C4-2B (cell line): ENCODE measurements at regions not wholly inside any gene's neighbourhood (a gene's known extent, or its start where the extent isn't known, plus 50 kb on each side); places are given as distances from the start of the nearest gene placed in this dataset.

Experiments
- ZFX ChIP-seq: fragments of 450-650 bp; IDR thresholded peaks from 2 replicates; pipeline ENCODE4 v1.6.1; 2017
- TF ChIP-seq, protein P1 (sequence below): fragments of 450-650 bp; conservative IDR thresholded peaks from 2 replicates; pipeline ENCODE4 v1.5.1; 2017; ENCODE audit warnings: mild to moderate bottlenecking

DNA sequence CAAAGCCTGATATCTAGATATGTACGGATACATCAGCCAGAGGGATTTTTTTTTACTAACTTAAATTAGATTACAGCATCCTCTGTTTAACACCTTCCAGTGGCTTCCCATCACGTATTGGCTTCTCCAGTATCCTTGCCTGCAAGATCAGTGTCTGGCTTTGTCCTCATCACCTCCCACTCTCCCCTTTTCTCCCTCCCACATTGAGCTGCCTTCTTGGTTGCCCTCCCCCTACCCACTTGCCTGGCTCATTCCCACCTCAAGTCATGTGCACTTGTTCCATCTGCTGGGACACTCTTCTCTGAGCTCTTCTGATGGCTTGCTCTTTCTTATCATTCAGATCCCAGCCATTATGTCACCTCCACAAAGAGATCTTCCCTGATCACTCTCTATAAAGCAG, 75.9 kb upstream of the NALF2 start:
- TF ChIP-seq, protein P1, sequence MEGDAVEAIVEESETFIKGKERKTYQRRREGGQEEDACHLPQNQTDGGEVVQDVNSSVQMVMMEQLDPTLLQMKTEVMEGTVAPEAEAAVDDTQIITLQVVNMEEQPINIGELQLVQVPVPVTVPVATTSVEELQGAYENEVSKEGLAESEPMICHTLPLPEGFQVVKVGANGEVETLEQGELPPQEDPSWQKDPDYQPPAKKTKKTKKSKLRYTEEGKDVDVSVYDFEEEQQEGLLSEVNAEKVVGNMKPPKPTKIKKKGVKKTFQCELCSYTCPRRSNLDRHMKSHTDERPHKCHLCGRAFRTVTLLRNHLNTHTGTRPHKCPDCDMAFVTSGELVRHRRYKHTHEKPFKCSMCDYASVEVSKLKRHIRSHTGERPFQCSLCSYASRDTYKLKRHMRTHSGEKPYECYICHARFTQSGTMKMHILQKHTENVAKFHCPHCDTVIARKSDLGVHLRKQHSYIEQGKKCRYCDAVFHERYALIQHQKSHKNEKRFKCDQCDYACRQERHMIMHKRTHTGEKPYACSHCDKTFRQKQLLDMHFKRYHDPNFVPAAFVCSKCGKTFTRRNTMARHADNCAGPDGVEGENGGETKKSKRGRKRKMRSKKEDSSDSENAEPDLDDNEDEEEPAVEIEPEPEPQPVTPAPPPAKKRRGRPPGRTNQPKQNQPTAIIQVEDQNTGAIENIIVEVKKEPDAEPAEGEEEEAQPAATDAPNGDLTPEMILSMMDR: no peak
- TF ChIP-seq ZFX: no peak
